Kidney epithelial cell (primary cell): ENCODE measurements at regions not wholly inside any gene's neighbourhood (a gene's known extent, or its start where the extent isn't known, plus 50 kb on each side); places are given as distances from the start of the nearest gene placed in this dataset.
"Not testable (repeated sequence)": the region's sequence is repeated elsewhere in the genome, so short reads cannot be mapped to it uniquely, and the experiment has no call there.

ENCODE experiments used
- DNase-seq: peaks from one replicate; pipeline ENCODE4 v3.0.0-alpha.2; 2010; ENCODE audit warnings: low read depth
- H3K27me3 ChIP-seq: 2 replicates; pipeline ENCODE4 v1.6.0; 2011; ENCODE audit warnings: low read length; ENCODE audit not compliant: control insufficient read depth, insufficient read depth
- H3K36me3 ChIP-seq: 2 replicates; pipeline ENCODE4 v1.5.1; 2011; ENCODE audit warnings: low read length; ENCODE audit not compliant: control insufficient read depth, insufficient read depth
- H3K4me3 ChIP-seq: 2 replicates; pipeline ENCODE4 v1.5.1; 2011; ENCODE audit warnings: low read depth, mild to moderate bottlenecking, control low read depth, low read length
- CTCF ChIP-seq: IDR thresholded peaks from 2 replicates; pipeline ENCODE4 v1.5.1; 2011; ENCODE audit warnings: mild to moderate bottlenecking, moderate library complexity, low read length, control low read depth, inconsistent platforms; ENCODE audit not compliant: insufficient read depth, poor library complexity, severe bottlenecking

- no peak for TF ChIP-seq CTCF
- no peaks in the 10 kb centered on the region for H3K27me3 ChIP-seq
- no peak for DNase-seq
- H3K4me3 ChIP-seq = no peak overlapping the region
- no peaks in the 10 kb centered on the region for H3K36me3 ChIP-seq
Measured at GRCh38 chr2:142615876-142616275, 261.6 kb upstream of the KYNU start.

GRCh38 chr2:142613193-142613592 lies 264.3 kb upstream of the KYNU start:
- not testable (repeated sequence) for H3K36me3 ChIP-seq, DNase-seq, H3K27me3 ChIP-seq, H3K4me3 ChIP-seq

- TF ChIP-seq CTCF = no peak
- Histone ChIP-seq H3K36me3 (no peaks in the 10 kb centered on the region), H3K4me3 (no peak overlapping the region), H3K27me3 (no peaks in the 10 kb centered on the region)
- no peak for DNase-seq
Measured at GRCh38 chr2:142605421-142605820, 272.0 kb upstream of the KYNU start.

GRCh38 chr2:142603759-142604158 lies 273.7 kb upstream of the KYNU start:
- Histone ChIP-seq H3K4me3 (no peak overlapping the region), H3K27me3 (no peaks in the 10 kb centered on the region), H3K36me3 (no peaks in the 10 kb centered on the region)
- TF ChIP-seq CTCF = no peak
- DNase-seq = no peak

GRCh38 chr2:142602418-142602989 lies 275.0 kb upstream of the KYNU start:
- TF ChIP-seq CTCF = no peak
- H3K27me3 ChIP-seq = no peaks in the 10 kb centered on the region
- no peaks in the 10 kb centered on the region for H3K36me3 ChIP-seq
- no peak overlapping the region for H3K4me3 ChIP-seq
- no peak for DNase-seq

- Histone ChIP-seq H3K4me3 (no peak overlapping the region), H3K27me3 (no peaks in the 10 kb centered on the region), H3K36me3 (no peaks in the 10 kb centered on the region)
- no peak for DNase-seq
- TF ChIP-seq CTCF = no peak
Measured at GRCh38 chr2:142601794-142602193, 275.7 kb upstream of the KYNU start.
